ENCODE measurements at regions not wholly inside any gene's neighbourhood (a gene's known extent, or its start where the extent isn't known, plus 50 kb on each side); places are given as distances from the start of the nearest gene placed in this dataset.

DNA sequence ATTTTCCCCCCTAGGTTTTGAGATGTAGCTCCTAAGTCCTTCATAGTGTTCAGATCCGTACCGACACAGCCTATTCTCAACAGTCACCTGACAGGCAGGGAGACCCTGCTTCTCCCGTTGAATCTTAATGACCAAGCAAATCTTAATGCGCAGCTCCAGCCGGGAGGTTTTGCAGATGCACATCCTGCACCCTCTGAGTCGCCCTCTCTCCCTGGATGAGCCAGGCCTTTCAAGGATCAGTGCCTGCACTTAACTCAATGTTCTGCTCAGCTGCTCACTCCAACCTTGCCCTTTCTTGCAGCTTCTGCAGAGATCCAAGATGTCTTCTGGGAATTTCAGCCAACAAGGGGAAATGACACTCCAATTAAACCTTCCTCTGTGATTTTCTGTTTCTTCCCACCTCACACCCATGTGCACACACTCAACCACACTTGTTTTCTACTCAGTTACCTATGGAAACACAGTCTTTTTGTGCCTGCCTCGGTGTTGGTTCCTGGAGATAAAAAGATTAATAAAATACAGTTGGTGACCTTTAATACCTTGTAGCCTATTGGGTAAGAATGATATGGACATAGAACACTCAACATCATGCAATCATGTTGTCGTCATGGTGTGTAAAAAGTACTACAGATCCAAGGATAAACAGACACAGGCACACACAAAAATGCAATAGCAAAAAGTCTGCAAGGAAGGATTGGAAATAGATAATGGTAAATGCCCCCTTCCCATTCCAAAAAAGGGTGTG is 76.9 kb upstream of the DYNLRB2 start:
- TF ChIP-seq, protein P1, sequence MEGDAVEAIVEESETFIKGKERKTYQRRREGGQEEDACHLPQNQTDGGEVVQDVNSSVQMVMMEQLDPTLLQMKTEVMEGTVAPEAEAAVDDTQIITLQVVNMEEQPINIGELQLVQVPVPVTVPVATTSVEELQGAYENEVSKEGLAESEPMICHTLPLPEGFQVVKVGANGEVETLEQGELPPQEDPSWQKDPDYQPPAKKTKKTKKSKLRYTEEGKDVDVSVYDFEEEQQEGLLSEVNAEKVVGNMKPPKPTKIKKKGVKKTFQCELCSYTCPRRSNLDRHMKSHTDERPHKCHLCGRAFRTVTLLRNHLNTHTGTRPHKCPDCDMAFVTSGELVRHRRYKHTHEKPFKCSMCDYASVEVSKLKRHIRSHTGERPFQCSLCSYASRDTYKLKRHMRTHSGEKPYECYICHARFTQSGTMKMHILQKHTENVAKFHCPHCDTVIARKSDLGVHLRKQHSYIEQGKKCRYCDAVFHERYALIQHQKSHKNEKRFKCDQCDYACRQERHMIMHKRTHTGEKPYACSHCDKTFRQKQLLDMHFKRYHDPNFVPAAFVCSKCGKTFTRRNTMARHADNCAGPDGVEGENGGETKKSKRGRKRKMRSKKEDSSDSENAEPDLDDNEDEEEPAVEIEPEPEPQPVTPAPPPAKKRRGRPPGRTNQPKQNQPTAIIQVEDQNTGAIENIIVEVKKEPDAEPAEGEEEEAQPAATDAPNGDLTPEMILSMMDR (IDR thresholded peaks at IDR 0.05), result no peak
- no peak for TF ChIP-seq POLR2A (IDR thresholded peaks at IDR 0.05)
